ENCODE measurements at regions not wholly inside any gene's neighbourhood (a gene's known extent, or its start where the extent isn't known, plus 50 kb on each side); places are given as distances from the start of the nearest gene placed in this dataset.

DNA sequence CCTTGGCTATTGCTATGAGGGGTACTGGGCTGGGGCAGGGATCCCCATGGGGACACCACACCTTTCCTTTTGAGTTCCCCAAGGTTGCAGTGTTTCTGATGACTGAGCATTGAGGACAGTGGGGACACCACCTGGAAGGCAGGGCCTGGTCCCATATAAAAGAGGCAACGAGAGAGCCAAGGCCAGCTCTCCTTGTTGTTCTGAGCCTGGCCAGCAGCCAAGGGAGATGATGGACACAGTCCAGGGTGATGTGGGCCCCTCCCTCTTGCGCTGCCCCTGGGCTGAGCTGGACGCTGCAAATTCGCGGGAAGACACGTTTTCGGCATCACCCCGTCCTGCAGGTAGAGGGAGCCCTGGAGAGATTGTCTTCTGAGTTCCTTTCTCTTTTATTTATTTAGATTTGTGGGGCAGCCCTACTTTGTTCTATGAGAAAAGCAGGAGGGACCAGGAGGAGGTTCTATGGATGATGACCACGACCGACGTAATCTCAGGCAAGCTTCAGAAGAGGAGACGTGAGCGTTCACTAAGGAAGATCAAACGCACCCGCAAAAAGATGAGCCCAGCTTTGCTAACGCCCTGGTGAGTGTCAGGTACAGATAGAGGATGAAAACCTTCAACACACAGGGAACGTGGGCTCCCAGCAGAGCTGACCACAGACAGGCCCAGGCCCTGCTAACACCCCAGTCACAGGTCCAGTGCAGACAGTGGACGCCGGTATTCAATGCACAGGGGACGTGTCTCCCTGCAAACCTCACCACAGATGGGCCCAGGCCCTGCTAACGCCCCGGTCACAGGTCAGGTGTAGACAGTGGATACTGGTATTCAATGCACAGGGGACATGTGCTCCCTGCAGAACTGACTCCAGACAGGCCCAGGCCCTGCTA, 97.4 kb downstream of the SHOX start:
- TF ChIP-seq, protein P1, sequence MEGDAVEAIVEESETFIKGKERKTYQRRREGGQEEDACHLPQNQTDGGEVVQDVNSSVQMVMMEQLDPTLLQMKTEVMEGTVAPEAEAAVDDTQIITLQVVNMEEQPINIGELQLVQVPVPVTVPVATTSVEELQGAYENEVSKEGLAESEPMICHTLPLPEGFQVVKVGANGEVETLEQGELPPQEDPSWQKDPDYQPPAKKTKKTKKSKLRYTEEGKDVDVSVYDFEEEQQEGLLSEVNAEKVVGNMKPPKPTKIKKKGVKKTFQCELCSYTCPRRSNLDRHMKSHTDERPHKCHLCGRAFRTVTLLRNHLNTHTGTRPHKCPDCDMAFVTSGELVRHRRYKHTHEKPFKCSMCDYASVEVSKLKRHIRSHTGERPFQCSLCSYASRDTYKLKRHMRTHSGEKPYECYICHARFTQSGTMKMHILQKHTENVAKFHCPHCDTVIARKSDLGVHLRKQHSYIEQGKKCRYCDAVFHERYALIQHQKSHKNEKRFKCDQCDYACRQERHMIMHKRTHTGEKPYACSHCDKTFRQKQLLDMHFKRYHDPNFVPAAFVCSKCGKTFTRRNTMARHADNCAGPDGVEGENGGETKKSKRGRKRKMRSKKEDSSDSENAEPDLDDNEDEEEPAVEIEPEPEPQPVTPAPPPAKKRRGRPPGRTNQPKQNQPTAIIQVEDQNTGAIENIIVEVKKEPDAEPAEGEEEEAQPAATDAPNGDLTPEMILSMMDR (conservative IDR thresholded peaks at IDR 0.05; ENCODE audit: low read depth, low read length): no peak
- no peak for TF ChIP-seq EZH2 (IDR thresholded peaks at IDR 0.05; ENCODE audit: borderline replicate concordance, low read depth, low read length, poor library complexity, severe bottlenecking)
- no peaks in the 10 kb centered on the region for H3K4me1 ChIP-seq (ENCODE audit: insufficient read depth, low read length, poor library complexity, severe bottlenecking)
- ChIA-PET CTCF (no interaction called here), POLR2A (ENCODE audit: low non-redundant PET) (no interaction called here)
- H3K9me3 ChIP-seq (ENCODE audit: low read depth, low read length, poor library complexity, severe bottlenecking): peaks cover 30% of the 10 kb centered on the region
- DNase-seq (ENCODE audit: low spot score): no peak
- H3K27me3 ChIP-seq (replicated peaks; ENCODE audit: insufficient read depth, low read depth, low read length, poor library complexity): no peaks in the 10 kb centered on the region
- no peaks in the 10 kb centered on the region for H3K36me3 ChIP-seq (ENCODE audit: insufficient read depth, low read length, poor library complexity, severe bottlenecking)
- no peak overlapping the region for H3K4me3 ChIP-seq (ENCODE audit: low read depth, low read length, poor library complexity, severe bottlenecking)
- no TSS peak for BruUV-seq (replicated peaks)
- H3K27ac ChIP-seq (ENCODE audit: low read depth, low read length, poor library complexity, severe bottlenecking): no peak overlapping the region
- intact Hi-C loops (cut with micrococcal nuclease; ENCODE audit: unreplicated experiment): no loop called here

DNA sequence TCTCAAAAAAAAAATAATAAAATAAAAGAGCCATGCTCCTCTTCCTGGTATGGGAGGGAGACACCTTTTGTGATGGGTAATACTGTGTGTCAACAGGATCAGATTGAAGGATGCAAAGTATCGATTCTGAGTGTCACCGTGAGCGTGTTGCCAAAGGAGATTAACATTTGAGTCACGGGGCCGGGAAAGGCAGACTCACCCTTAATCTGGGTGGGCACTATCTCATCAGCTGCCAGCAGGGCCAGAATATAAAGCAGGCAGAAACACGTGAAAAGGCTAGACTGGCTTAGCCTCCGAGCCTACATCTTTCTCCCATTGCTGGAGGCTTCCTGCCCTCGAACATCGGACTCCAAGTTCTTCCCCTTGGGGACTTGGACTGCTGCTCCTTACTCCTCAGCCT, 95.4 kb downstream of the SHOX start:
- H3K4me3 ChIP-seq (ENCODE audit: low read depth, low read length, poor library complexity, severe bottlenecking): no peak overlapping the region
- no peak for DNase-seq (ENCODE audit: low spot score)
- ChIA-PET POLR2A (ENCODE audit: low non-redundant PET) (no interaction called here), CTCF (no interaction called here)
- intact Hi-C loops (cut with micrococcal nuclease; ENCODE audit: unreplicated experiment): no loop called here
- H3K4me1 ChIP-seq (ENCODE audit: insufficient read depth, low read length, poor library complexity, severe bottlenecking): no peaks in the 10 kb centered on the region
- peaks cover 30% of the 10 kb centered on the region for H3K9me3 ChIP-seq (ENCODE audit: low read depth, low read length, poor library complexity, severe bottlenecking)
- no peaks in the 10 kb centered on the region for H3K36me3 ChIP-seq (ENCODE audit: insufficient read depth, low read length, poor library complexity, severe bottlenecking)
- no peaks in the 10 kb centered on the region for H3K27me3 ChIP-seq (replicated peaks; ENCODE audit: insufficient read depth, low read depth, low read length, poor library complexity)
- no peak overlapping the region for H3K27ac ChIP-seq (ENCODE audit: low read depth, low read length, poor library complexity, severe bottlenecking)
- BruUV-seq (replicated peaks): no TSS peak
- TF ChIP-seq EZH2 (IDR thresholded peaks at IDR 0.05; ENCODE audit: borderline replicate concordance, low read depth, low read length, poor library complexity, severe bottlenecking): no peak
- TF ChIP-seq, protein P1 (conservative IDR thresholded peaks at IDR 0.05; ENCODE audit: low read depth, low read length): no peak

DNA sequence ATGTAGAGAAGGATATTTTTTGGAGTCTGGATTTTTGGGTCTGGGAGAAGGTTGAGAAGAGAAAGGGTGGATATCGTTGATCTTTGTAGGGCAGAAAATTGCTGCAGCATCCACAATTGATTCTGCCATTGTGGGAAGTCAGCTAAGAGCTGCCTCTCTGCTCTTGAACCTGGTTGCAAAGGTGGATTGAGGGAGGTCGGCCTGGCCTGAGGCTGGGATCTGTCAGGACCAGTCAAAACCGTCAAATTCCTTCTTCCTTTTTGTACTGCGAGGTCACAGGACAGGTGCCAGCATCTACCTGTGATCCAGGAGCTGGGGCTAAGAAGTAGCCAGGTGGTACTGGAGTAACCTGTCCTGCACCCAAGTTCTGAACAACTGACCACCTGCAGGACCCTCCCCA, 93.7 kb downstream of the SHOX start:
- BruUV-seq (replicated peaks): no TSS peak
- POLR2A ChIA-PET (ENCODE audit: low non-redundant PET): no interaction called here
- CTCF ChIA-PET: no interaction called here

More for the DNA sequence above, 93.7 kb downstream of the SHOX start:
- H3K36me3 ChIP-seq (ENCODE audit: insufficient read depth, low read length, poor library complexity, severe bottlenecking): no peaks in the 10 kb centered on the region
- H3K27me3 ChIP-seq (replicated peaks; ENCODE audit: insufficient read depth, low read depth, low read length, poor library complexity): no peaks in the 10 kb centered on the region
- intact Hi-C loops (cut with micrococcal nuclease; ENCODE audit: unreplicated experiment): no loop called here
- DNase-seq (ENCODE audit: low spot score): peak; percentile 4
- no peak overlapping the region for H3K27ac ChIP-seq (ENCODE audit: low read depth, low read length, poor library complexity, severe bottlenecking)
- H3K9me3 ChIP-seq (ENCODE audit: low read depth, low read length, poor library complexity, severe bottlenecking): peaks cover 30% of the 10 kb centered on the region
- H3K4me3 ChIP-seq (ENCODE audit: low read depth, low read length, poor library complexity, severe bottlenecking): no peak overlapping the region
- H3K4me1 ChIP-seq (ENCODE audit: insufficient read depth, low read length, poor library complexity, severe bottlenecking): no peaks in the 10 kb centered on the region
- no peak for TF ChIP-seq EZH2 (IDR thresholded peaks at IDR 0.05; ENCODE audit: borderline replicate concordance, low read depth, low read length, poor library complexity, severe bottlenecking)
- TF ChIP-seq, protein P1 (conservative IDR thresholded peaks at IDR 0.05; ENCODE audit: low read depth, low read length): no peak

All from A673 (cell line).